ENCODE measurements at regions not wholly inside any gene's neighbourhood (a gene's known extent, or its start where the extent isn't known, plus 50 kb on each side); places are given as distances from the start of the nearest gene placed in this dataset.
"Not testable (repeated sequence)": the region's sequence is repeated elsewhere in the genome, so short reads cannot be mapped to it uniquely, and the experiment has no call there.

DNA sequence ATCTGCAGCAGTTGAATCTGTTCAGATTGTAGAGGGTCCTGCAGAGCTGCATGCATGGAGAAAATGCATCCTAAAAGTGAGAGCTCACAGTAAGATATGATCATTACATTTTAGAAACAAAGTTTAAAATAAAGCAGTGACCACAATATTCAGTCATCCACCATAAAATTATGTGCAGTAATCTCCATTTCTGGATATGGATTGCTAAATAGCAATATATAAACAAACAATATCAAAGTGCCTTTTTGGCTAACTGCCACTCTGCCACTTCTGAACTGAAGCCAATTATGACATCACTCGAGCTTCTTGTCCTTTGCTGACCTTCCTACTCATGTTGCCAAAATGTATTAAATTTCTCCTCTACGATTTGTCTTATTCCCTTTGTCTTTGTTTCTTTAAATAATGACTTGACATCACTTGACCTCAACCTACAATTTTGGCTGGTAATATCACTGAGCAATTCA lies 262.0 kb upstream of the CXADR start:
- H3K4me3 ChIP-seq (ENCODE audit: low read depth, low read length) = no peak overlapping the region
- TF ChIP-seq, protein P1, sequence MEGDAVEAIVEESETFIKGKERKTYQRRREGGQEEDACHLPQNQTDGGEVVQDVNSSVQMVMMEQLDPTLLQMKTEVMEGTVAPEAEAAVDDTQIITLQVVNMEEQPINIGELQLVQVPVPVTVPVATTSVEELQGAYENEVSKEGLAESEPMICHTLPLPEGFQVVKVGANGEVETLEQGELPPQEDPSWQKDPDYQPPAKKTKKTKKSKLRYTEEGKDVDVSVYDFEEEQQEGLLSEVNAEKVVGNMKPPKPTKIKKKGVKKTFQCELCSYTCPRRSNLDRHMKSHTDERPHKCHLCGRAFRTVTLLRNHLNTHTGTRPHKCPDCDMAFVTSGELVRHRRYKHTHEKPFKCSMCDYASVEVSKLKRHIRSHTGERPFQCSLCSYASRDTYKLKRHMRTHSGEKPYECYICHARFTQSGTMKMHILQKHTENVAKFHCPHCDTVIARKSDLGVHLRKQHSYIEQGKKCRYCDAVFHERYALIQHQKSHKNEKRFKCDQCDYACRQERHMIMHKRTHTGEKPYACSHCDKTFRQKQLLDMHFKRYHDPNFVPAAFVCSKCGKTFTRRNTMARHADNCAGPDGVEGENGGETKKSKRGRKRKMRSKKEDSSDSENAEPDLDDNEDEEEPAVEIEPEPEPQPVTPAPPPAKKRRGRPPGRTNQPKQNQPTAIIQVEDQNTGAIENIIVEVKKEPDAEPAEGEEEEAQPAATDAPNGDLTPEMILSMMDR (IDR thresholded peaks at IDR 0.05; ENCODE audit: insufficient read depth, low read depth, low read length, missing control alignments) = no peak
- DNase-seq (ENCODE audit: low read depth) = no peak

- DNase-seq (ENCODE audit: low read depth) = no peak
- no peak overlapping the region for H3K4me3 ChIP-seq (ENCODE audit: low read depth, low read length)
- TF ChIP-seq, protein P1 (IDR thresholded peaks at IDR 0.05; ENCODE audit: insufficient read depth, low read depth, low read length, missing control alignments) = no peak
Observed at GRCh38 chr21:17257784-17258183, 255.1 kb upstream of the CXADR start.

DNA sequence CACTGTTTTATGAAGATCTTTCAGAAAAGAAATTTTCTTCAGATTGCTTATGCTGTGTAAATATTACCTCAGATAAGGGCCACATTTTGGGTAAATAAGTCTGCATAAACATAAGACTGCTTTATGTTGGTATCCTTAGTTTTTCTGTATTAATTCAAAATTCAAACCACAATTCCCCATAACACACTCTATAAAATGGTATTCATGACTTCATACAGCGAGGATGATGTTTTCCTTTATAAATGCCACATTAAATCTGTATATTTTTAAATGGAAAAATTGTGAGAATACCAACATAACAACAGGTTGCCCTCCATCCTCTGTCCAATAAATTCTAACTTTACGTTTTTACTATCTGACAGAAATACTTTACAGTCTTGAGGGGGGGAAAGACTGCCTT lies 248.7 kb upstream of the CXADR start:
- no peak overlapping the region for H3K4me3 ChIP-seq (ENCODE audit: low read depth, low read length)
- TF ChIP-seq, protein P1 (IDR thresholded peaks at IDR 0.05; ENCODE audit: insufficient read depth, low read depth, low read length, missing control alignments) = no peak
- no peak for DNase-seq (ENCODE audit: low read depth)

DNA sequence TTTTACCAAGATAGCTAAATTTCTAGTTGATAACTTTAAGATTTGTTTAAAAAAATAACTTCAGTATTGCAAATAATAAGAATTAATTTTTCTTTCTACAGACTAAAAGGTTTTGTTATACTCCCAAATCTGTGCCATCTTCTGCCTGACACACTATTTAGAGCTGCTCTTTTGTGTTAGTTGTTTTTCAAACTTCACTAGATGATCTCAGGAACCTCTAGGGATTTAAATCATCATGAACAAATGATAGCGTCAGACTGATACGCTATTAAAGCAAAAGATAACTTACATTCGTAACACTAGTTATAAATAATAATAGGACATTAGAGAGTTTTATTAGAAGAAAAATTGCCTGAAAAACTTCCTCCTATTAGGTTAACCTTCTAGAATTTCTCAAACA lies 243.1 kb upstream of the CXADR start:
- no peak for DNase-seq (ENCODE audit: low read depth)
- TF ChIP-seq, protein P1 (IDR thresholded peaks at IDR 0.05; ENCODE audit: insufficient read depth, low read depth, low read length, missing control alignments) = no peak
- no peak overlapping the region for H3K4me3 ChIP-seq (ENCODE audit: low read depth, low read length)

- DNase-seq (ENCODE audit: low read depth) = no peak
- TF ChIP-seq, protein P1 (IDR thresholded peaks at IDR 0.05; ENCODE audit: insufficient read depth, low read depth, low read length, missing control alignments) = no peak
- no peak overlapping the region for H3K4me3 ChIP-seq (ENCODE audit: low read depth, low read length)
Observed at GRCh38 chr21:17270229-17270628, 242.6 kb upstream of the CXADR start.

DNA sequence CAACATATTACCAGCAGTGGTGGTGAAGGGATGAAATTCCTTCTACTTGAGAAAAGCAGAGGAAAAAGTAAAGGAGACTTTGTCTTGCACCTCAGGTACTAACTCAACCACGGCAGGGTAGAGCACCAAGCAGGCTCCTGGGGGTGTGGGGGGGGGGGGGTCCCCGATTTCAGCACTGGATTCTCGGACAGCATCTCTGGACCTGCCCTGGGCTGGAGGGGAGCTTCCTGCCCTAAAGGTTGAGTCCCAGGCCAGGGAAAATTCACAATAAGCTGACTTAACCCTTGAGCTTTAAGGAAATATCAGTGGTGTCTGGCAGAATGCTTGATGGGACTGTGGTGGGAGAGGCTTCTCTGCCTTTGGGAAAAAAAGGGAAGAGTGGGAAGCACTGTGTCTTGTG lies 233.2 kb upstream of the CXADR start:
- H3K4me3 ChIP-seq (ENCODE audit: low read depth, low read length) = no peak overlapping the region
- DNase-seq (ENCODE audit: low read depth) = no peak
- TF ChIP-seq, protein P1 (IDR thresholded peaks at IDR 0.05; ENCODE audit: insufficient read depth, low read depth, low read length, missing control alignments) = no peak

DNA sequence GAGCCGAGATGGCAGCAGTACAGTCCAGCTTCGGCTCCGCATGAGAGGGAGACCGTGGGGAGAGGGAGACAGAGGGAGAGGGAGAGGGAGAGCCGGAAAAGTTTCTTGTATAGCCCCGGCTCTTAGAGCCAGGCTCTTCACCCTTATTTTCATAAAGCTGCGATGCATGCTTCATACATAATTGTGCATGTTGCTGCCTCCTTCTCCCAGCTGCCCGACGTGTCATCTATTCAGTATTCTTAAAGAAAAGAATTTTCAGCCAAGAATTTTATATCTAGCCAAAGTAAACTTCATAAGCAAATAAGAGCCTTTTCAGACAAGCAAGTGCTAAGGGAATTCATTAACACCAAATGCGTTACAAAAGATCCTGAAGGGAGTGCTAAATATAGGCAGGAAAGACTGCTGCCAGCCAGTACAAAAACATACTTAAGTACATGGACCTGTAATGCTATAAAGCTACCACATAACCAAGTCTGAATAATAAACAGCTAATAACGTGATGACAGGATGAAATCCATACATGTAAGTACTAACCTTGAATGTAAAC lies 219.8 kb upstream of the CXADR start:
- DNase-seq (ENCODE audit: low read depth); H3K4me3 ChIP-seq (ENCODE audit: low read depth, low read length): not testable (repeated sequence)
